ENCODE measurements at regions not wholly inside any gene's neighbourhood (a gene's known extent, or its start where the extent isn't known, plus 50 kb on each side); places are given as distances from the start of the nearest gene placed in this dataset.
"Not testable (repeated sequence)": the region's sequence is repeated elsewhere in the genome, so short reads cannot be mapped to it uniquely, and the experiment has no call there.

DNA sequence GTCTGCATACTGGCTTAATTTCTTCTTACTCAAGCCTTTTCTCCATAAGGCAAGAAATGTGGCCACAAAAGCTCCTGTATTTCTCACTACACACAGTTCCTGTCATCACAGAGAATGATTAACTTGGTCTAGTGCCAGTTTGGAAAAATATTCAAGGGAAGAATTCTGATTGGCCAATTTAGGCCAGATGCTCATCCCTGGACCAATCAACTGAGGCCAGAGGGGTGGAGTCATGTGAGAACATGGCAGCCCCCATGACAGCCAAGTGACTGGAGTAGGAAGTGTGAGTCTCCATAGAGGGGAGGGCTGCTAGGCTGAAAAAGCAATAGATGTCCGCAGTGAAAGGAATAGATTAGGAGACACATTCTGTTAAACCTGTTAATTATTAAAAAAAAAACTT, 56.4 kb upstream of the EEF2KMT start:
- not testable (repeated sequence) for TF ChIP-seq LEF1 (IDR thresholded peaks at IDR 0.05; ENCODE audit: borderline replicate concordance); SUZ12 (IDR thresholded peaks at IDR 0.05); TARDBP (IDR thresholded peaks at IDR 0.05); FOXM1 (IDR thresholded peaks at IDR 0.05; ENCODE audit: borderline replicate concordance); FOXA1 (IDR thresholded peaks at IDR 0.05); ELF4 (IDR thresholded peaks at IDR 0.05); L3MBTL2 (conservative IDR thresholded peaks at IDR 0.05); ARNT (IDR thresholded peaks at IDR 0.05); ZNF384 (IDR thresholded peaks at IDR 0.05); SP1 (IDR thresholded peaks at IDR 0.05); NFRKB (IDR thresholded peaks at IDR 0.05); HDGF (IDR thresholded peaks at IDR 0.05; ENCODE audit: borderline replicate concordance)
- TF ChIP-seq, protein P1, sequence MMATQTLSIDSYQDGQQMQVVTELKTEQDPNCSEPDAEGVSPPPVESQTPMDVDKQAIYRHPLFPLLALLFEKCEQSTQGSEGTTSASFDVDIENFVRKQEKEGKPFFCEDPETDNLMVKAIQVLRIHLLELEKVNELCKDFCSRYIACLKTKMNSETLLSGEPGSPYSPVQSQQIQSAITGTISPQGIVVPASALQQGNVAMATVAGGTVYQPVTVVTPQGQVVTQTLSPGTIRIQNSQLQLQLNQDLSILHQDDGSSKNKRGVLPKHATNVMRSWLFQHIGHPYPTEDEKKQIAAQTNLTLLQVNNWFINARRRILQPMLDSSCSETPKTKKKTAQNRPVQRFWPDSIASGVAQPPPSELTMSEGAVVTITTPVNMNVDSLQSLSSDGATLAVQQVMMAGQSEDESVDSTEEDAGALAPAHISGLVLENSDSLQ (IDR thresholded peaks at IDR 0.05), result not testable (repeated sequence)
